ENCODE measurements at regions not wholly inside any gene's neighbourhood (a gene's known extent, or its start where the extent isn't known, plus 50 kb on each side); places are given as distances from the start of the nearest gene placed in this dataset.
"Not testable (repeated sequence)": the region's sequence is repeated elsewhere in the genome, so short reads cannot be mapped to it uniquely, and the experiment has no call there.

DNA sequence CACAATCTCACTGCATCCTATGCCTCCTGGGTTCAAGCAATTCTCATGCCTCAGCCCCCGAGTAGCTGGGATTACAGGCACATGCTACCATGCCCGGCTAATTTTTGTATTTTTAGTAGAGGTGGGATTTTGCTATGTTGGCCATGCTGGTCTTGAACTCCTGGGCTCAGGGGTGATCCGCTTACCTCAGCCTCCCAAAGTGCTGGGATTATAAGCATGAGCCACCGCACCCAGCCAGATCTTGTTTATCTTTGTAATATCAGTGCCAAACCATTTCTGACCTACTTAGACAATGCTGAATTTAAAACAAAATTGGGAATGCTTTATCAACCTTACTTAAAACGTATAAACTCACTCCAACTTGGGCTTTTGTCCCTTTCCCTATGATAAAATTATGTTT is 103.7 kb upstream of the GBE1 start:
- TF ChIP-seq, protein P1, sequence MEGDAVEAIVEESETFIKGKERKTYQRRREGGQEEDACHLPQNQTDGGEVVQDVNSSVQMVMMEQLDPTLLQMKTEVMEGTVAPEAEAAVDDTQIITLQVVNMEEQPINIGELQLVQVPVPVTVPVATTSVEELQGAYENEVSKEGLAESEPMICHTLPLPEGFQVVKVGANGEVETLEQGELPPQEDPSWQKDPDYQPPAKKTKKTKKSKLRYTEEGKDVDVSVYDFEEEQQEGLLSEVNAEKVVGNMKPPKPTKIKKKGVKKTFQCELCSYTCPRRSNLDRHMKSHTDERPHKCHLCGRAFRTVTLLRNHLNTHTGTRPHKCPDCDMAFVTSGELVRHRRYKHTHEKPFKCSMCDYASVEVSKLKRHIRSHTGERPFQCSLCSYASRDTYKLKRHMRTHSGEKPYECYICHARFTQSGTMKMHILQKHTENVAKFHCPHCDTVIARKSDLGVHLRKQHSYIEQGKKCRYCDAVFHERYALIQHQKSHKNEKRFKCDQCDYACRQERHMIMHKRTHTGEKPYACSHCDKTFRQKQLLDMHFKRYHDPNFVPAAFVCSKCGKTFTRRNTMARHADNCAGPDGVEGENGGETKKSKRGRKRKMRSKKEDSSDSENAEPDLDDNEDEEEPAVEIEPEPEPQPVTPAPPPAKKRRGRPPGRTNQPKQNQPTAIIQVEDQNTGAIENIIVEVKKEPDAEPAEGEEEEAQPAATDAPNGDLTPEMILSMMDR (IDR thresholded peaks at IDR 0.05), result not testable (repeated sequence)
- TF ChIP-seq POLR2A (IDR thresholded peaks at IDR 0.05), result not testable (repeated sequence)
